Loucy (cell line): ENCODE measurements at regions not wholly inside any gene's neighbourhood (a gene's known extent, or its start where the extent isn't known, plus 50 kb on each side); places are given as distances from the start of the nearest gene placed in this dataset.

Experiments
- H2AFZ ChIP-seq: fragments of 200-600 bp; sonication (generic); 2 replicates; pipeline ENCODE4 v1.6.0; 2016; ENCODE audit warnings: antibody characterized with exemption, mild to moderate bottlenecking, low read length, moderate library complexity
- H3F3A ChIP-seq: fragments of 200-600 bp; 2 replicates; pipeline ENCODE4 v1.6.0; 2016; ENCODE audit warnings: antibody characterized with exemption, low read depth, mild to moderate bottlenecking
- H3K27me3 ChIP-seq: fragments of 200-600 bp; sonication (generic); 2 replicates; pipeline ENCODE4 v1.6.1; 2014; ENCODE audit warnings: low read length, mild to moderate bottlenecking; ENCODE audit not compliant: insufficient read depth, poor library complexity, severe bottlenecking
- H3K36me3 ChIP-seq: fragments of 200-600 bp; sonication (generic); 2 replicates; pipeline ENCODE4 v1.6.1; 2016; ENCODE audit warnings: low read length; ENCODE audit not compliant: insufficient read depth
- H3K4me1 ChIP-seq: fragments of 200-600 bp; sonication (generic); 2 replicates; pipeline ENCODE4 v1.5.1; 2014; ENCODE audit warnings: low read length, mild to moderate bottlenecking; ENCODE audit not compliant: insufficient read depth, poor library complexity, severe bottlenecking
- H3K4me2 ChIP-seq: fragments of 200-600 bp; sonication (generic); 2 replicates; pipeline ENCODE4 v1.6.0; 2014; ENCODE audit warnings: antibody characterized with exemption, low read length, low read depth, mild to moderate bottlenecking; ENCODE audit not compliant: poor library complexity, severe bottlenecking
- H3K4me3 ChIP-seq: fragments of 200-600 bp; sonication (generic); 2 replicates; pipeline ENCODE4 v1.5.1; 2014; ENCODE audit warnings: low read length, mild to moderate bottlenecking, mixed read lengths; ENCODE audit not compliant: poor library complexity, severe bottlenecking
- H3K79me2 ChIP-seq: fragments of 200-600 bp; sonication (generic); 2 replicates; pipeline ENCODE4 v1.6.1; 2014; ENCODE audit warnings: low read length; ENCODE audit not compliant: insufficient read depth
- H3K9ac ChIP-seq: fragments of 200-600 bp; sonication (generic); 2 replicates; pipeline ENCODE4 v1.6.0; 2014; ENCODE audit warnings: mild to moderate bottlenecking, low read depth, low read length, moderate library complexity; ENCODE audit not compliant: poor library complexity, severe bottlenecking
- H3K9me2 ChIP-seq: fragments of 200-600 bp; sonication (generic); replicated peaks from 2 replicates; pipeline ENCODE4 v1.6.1; 2016; ENCODE audit warnings: low read depth, low read length, mixed read lengths
- H3K9me3 ChIP-seq: fragments of 200-600 bp; sonication (generic); 2 replicates; pipeline ENCODE4 v1.6.1; 2014; ENCODE audit warnings: mild to moderate bottlenecking, antibody characterized with exemption, low read length, low read depth; ENCODE audit not compliant: insufficient read depth
- H4K20me1 ChIP-seq: fragments of 200-600 bp; sonication (generic); 2 replicates; pipeline ENCODE4 v1.6.0; 2014; ENCODE audit warnings: antibody characterized with exemption, low read length, mild to moderate bottlenecking; ENCODE audit not compliant: insufficient read depth, poor library complexity, severe bottlenecking
- EZH2phosphoT487 ChIP-seq: fragments of 200-600 bp; IDR thresholded peaks from 2 replicates; pipeline ENCODE4 v1.6.1; 2018; ENCODE audit warnings: antibody characterized with exemption, mild to moderate bottlenecking, moderate library complexity, borderline replicate concordance
- TF ChIP-seq, protein P1 (sequence below): fragments of 200-600 bp; sonication (generic); conservative IDR thresholded peaks from 2 replicates; pipeline ENCODE4 v1.5.1; 2014; ENCODE audit warnings: mild to moderate bottlenecking, antibody characterized with exemption, low read length

DNA sequence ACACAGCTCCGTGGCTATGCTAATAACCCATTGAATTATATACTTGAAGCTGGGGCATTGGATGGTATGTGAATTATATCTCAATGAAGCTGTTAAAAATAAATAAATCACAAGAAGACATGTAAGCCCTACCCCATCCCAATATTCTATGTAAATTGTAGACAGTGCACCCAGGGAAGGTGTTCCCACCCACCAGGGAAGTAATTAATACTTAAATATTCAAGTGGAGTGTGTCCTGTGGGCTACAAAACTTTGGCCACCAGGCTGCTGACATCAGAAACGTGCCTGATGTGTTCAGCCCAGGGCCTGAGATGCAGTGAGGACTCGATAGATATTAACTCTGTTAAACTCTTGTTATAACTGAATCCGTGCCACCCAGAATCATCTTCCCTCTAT is 240.4 kb upstream of the RREB1 start:
- Histone ChIP-seq H3K9ac (no peak overlapping the region), H4K20me1 (no peaks in the 10 kb centered on the region), H3K9me2 (no peaks in the 10 kb centered on the region), H3K79me2 (no peaks in the 10 kb centered on the region), H3K36me3 (no peaks in the 10 kb centered on the region), H3K4me3 (no peak overlapping the region), H3F3A (no peaks in the 10 kb centered on the region), H3K4me1 (no peaks in the 10 kb centered on the region), H3K9me3 (no peaks in the 10 kb centered on the region), H3K27me3 (no peaks in the 10 kb centered on the region), H2AFZ (no peak overlapping the region), H3K4me2 (no peak overlapping the region)
- no peak for TF ChIP-seq EZH2phosphoT487
- TF ChIP-seq, protein P1, sequence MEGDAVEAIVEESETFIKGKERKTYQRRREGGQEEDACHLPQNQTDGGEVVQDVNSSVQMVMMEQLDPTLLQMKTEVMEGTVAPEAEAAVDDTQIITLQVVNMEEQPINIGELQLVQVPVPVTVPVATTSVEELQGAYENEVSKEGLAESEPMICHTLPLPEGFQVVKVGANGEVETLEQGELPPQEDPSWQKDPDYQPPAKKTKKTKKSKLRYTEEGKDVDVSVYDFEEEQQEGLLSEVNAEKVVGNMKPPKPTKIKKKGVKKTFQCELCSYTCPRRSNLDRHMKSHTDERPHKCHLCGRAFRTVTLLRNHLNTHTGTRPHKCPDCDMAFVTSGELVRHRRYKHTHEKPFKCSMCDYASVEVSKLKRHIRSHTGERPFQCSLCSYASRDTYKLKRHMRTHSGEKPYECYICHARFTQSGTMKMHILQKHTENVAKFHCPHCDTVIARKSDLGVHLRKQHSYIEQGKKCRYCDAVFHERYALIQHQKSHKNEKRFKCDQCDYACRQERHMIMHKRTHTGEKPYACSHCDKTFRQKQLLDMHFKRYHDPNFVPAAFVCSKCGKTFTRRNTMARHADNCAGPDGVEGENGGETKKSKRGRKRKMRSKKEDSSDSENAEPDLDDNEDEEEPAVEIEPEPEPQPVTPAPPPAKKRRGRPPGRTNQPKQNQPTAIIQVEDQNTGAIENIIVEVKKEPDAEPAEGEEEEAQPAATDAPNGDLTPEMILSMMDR, result no peak

DNA sequence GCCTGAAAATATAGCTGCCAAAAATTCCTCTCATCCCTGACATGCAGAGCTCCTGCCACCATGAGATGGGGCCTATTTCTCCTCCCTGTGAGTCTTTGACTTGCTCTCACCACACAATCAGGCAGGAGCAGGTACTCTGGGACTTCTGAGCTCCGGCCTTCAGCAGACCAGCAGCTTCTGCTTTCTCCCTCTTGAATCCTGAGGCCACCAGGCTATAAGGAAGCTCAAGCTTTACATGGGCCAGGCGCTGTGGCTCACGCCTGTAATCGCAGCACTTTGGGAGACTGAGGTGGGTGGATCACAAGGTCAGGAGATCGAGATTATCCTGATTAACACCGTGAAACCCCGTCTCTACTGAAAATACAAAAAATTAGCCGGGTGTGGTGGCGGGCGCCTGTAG is 238.7 kb upstream of the RREB1 start:
- Histone ChIP-seq H3K9me3 (no peaks in the 10 kb centered on the region), H3K9me2 (no peaks in the 10 kb centered on the region), H4K20me1 (no peaks in the 10 kb centered on the region), H3K4me2 (no peak overlapping the region), H3F3A (no peaks in the 10 kb centered on the region), H3K4me3 (no peak overlapping the region), H3K36me3 (no peaks in the 10 kb centered on the region), H3K4me1 (no peaks in the 10 kb centered on the region), H2AFZ (no peak overlapping the region), H3K79me2 (no peaks in the 10 kb centered on the region), H3K27me3 (no peaks in the 10 kb centered on the region), H3K9ac (no peak overlapping the region)
- TF ChIP-seq, protein P1, result no peak
- TF ChIP-seq EZH2phosphoT487, result no peak

DNA sequence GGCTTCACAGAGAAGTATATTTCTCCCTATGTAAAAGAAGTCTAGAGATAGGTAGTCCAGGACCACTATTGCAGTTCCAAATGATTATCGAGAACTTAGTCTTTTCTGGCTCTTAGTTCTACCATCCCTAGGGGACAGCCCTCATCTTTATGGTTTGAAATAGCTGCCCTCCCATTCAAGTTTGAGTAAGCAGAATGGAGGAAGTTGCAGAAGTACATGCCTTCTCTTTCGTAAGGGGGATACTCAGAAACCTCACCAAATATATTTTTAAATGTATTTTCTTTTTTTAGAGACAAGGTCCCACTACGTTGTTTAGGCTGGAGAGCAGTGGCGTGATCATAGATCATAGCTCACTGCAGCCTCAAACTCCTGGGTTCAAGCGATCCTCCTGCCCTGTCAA is 236.8 kb upstream of the RREB1 start:
- Histone ChIP-seq H3K9me3 (no peaks in the 10 kb centered on the region), H3K4me1 (no peaks in the 10 kb centered on the region), H2AFZ (no peak overlapping the region; the same call in 1 of the 2 replicates), H3K27me3 (no peaks in the 10 kb centered on the region), H3K4me2 (no peak overlapping the region), H3K9me2 (no peaks in the 10 kb centered on the region), H3F3A (no peaks in the 10 kb centered on the region), H4K20me1 (no peaks in the 10 kb centered on the region), H3K79me2 (no peaks in the 10 kb centered on the region), H3K36me3 (no peaks in the 10 kb centered on the region), H3K9ac (no peak overlapping the region), H3K4me3 (no peak overlapping the region)
- TF ChIP-seq EZH2phosphoT487, result no peak
- TF ChIP-seq, protein P1, result no peak
